IMR-90 (cell line): ENCODE measurements at regions not wholly inside any gene's neighbourhood (a gene's known extent, or its start where the extent isn't known, plus 50 kb on each side); places are given as distances from the start of the nearest gene placed in this dataset.

Source experiments
- ATAC-seq: fragments of 200-7000 bp; cut with Tn5 transposase; 2 replicates; pipeline ENCODE4 v1.9.1; 2020; ENCODE audit warnings: low read depth, mild to moderate bottlenecking, moderate library complexity
- BruUV-seq: library from RNA; stranded (reverse); fragments of 400-500 nt; replicated peaks from 2 replicates; lab custom pipeline; 2021; lab: Mats Ljungman, UMichigan
- CTCF ChIA-PET: fragments of 300-600 bp; formaldehyde crosslinking; extraction: SDS; loops from one replicate; lab custom pipeline; 2021; ENCODE audit warnings: antibody characterized with exemption; lab: Yijun Ruan, JAX
- POLR2A ChIA-PET: fragments of 300-600 bp; sonication (Branson Sonifier 250); formaldehyde crosslinking; loops from one replicate; lab custom pipeline; 2022; ENCODE audit warnings: antibody characterized with exemption; ENCODE audit not compliant: unreplicated experiment; lab: Charles Lee
- DNase-seq: peaks from one replicate; pipeline ENCODE4 v3.0.0; 2013
- H2AFZ ChIP-seq: replicated peaks from 2 replicates; pipeline ENCODE3; 2013; ENCODE audit warnings: low read length, mild to moderate bottlenecking; ENCODE audit not compliant: poor library complexity
- H2AK5ac ChIP-seq: 2 replicates; pipeline ENCODE4 v1.6.1; 2013; ENCODE audit warnings: low read depth, low read length, inconsistent platforms
- H2AK9ac ChIP-seq: replicated peaks from 2 replicates; pipeline ENCODE3; 2013; ENCODE audit warnings: mild to moderate bottlenecking, low read depth, low read length, moderate library complexity; ENCODE audit not compliant: poor library complexity
- H2BK120ac ChIP-seq: 2 replicates; pipeline ENCODE4 v1.6.1; 2013; ENCODE audit warnings: low read depth, low read length, inconsistent platforms
- H2BK15ac ChIP-seq: 3 replicates; pipeline ENCODE4 v1.6.1; 2013; ENCODE audit warnings: low read depth, low read length, inconsistent platforms
- H2BK20ac ChIP-seq: 2 replicates; pipeline ENCODE4 v1.6.1; 2013; ENCODE audit warnings: low read depth, mild to moderate bottlenecking, inconsistent platforms, low read length, moderate library complexity
- H2BK5ac ChIP-seq: 2 replicates; pipeline ENCODE4 v1.6.1; 2013; ENCODE audit warnings: mild to moderate bottlenecking, low read depth, low read length, inconsistent platforms; ENCODE audit not compliant: poor library complexity, severe bottlenecking
- H3K14ac ChIP-seq: replicated peaks from 2 replicates; pipeline ENCODE4 v1.6.1; 2013; ENCODE audit warnings: low read depth, low read length, inconsistent platforms
- H3K18ac ChIP-seq: 2 replicates; pipeline ENCODE4 v1.6.1; 2013; ENCODE audit warnings: low read depth, low read length, control low read depth
- H3K23ac ChIP-seq: 2 replicates; pipeline ENCODE4 v1.6.1; 2013; ENCODE audit warnings: low read depth, low read length, inconsistent platforms
- H3K27ac ChIP-seq: 2 replicates; pipeline ENCODE4 v1.5.1; 2013; ENCODE audit warnings: mild to moderate bottlenecking, control low read depth, low read length; ENCODE audit not compliant: insufficient read depth
- H3K27me3 ChIP-seq: 2 replicates; pipeline ENCODE4 v1.6.1; 2013; ENCODE audit warnings: low read length; ENCODE audit not compliant: control insufficient read depth, insufficient read depth
- H3K36me3 ChIP-seq: 2 replicates; pipeline ENCODE4 v1.6.1; 2013; ENCODE audit warnings: low read length, mixed read lengths; ENCODE audit not compliant: control insufficient read depth, insufficient read depth
- H3K4ac ChIP-seq: 2 replicates; pipeline ENCODE4 v1.6.1; 2013; ENCODE audit warnings: low read depth, low read length, inconsistent platforms
- H3K4me1 ChIP-seq: 2 replicates; pipeline ENCODE4 v1.6.1; 2013; ENCODE audit warnings: low read length, mixed read lengths; ENCODE audit not compliant: control insufficient read depth, insufficient read depth
- H3K4me2 ChIP-seq: 2 replicates; pipeline ENCODE4 v1.6.1; 2013; ENCODE audit warnings: low read depth, mild to moderate bottlenecking, control low read depth, low read length, moderate library complexity
- H3K4me3 ChIP-seq: 2 replicates; pipeline ENCODE4 v1.5.1; 2013; ENCODE audit warnings: low read depth, mild to moderate bottlenecking, control low read depth, low read length, moderate library complexity; ENCODE audit not compliant: insufficient read depth
- H3K56ac ChIP-seq: 2 replicates; pipeline ENCODE4 v1.6.1; 2013; ENCODE audit warnings: low read length, inconsistent platforms; ENCODE audit not compliant: insufficient read depth; ENCODE audit errors: extremely low read depth
- H3K79me1 ChIP-seq, 2 experiments: 2 replicates each; pipeline ENCODE4 v1.6.1; 2013; ENCODE audit warnings: low read length in 2 of 2, inconsistent platforms in 1 of 2, low read depth in 1 of 2
- H3K9ac ChIP-seq: 2 replicates; pipeline ENCODE4 v1.6.1; 2013; ENCODE audit warnings: low read depth, low read length, control low read depth
- H3K9me1 ChIP-seq: 2 replicates; pipeline ENCODE4 v1.6.1; 2013; ENCODE audit warnings: low read length, inconsistent platforms; ENCODE audit not compliant: insufficient read depth
- H3K9me3 ChIP-seq: 2 replicates; pipeline ENCODE4 v1.6.1; 2013; ENCODE audit warnings: low read length; ENCODE audit not compliant: control insufficient read depth, insufficient read depth
- H4K20me1 ChIP-seq: 2 replicates; pipeline ENCODE4 v1.6.1; 2013; ENCODE audit warnings: low read length, inconsistent platforms; ENCODE audit not compliant: insufficient read depth
- H4K5ac ChIP-seq: 2 replicates; pipeline ENCODE4 v1.6.1; 2013; ENCODE audit warnings: mild to moderate bottlenecking, low read depth, low read length, control low read depth
- H4K8ac ChIP-seq, 2 experiments: 2 replicates each; pipeline ENCODE4 v1.6.1; 2013; ENCODE audit warnings: low read depth in 2 of 2, low read length in 2 of 2, control low read depth in 1 of 2, inconsistent platforms in 1 of 2
- H4K91ac ChIP-seq: 2 replicates; pipeline ENCODE4 v1.6.1; 2013; ENCODE audit warnings: low read depth, low read length, inconsistent platforms; ENCODE audit not compliant: insufficient read depth
- BHLHE40 ChIP-seq: fragments of 150-350 bp; IDR thresholded peaks from 2 replicates; pipeline ENCODE4 v1.6.1; 2016; ENCODE audit warnings: mild to moderate bottlenecking, low read depth, low read length
- CEBPB ChIP-seq: IDR thresholded peaks from 2 replicates; pipeline ENCODE4 v1.6.1; 2012; ENCODE audit warnings: low read depth, low read length, improper control_type of control experiment
- CHD1 ChIP-seq: IDR thresholded peaks from 2 replicates; pipeline ENCODE4 v1.6.1; 2012; ENCODE audit warnings: low read depth, low read length, improper control_type of control experiment
- ELK1 ChIP-seq: fragments of 150-350 bp; IDR thresholded peaks from 2 replicates; pipeline ENCODE4 v1.6.1; 2016; ENCODE audit warnings: low read depth, mild to moderate bottlenecking, low read length, moderate library complexity, borderline replicate concordance
- FOS ChIP-seq: fragments of 150-350 bp; IDR thresholded peaks from 2 replicates; pipeline ENCODE4 v1.6.1; 2016; ENCODE audit warnings: low read depth, low read length
- MAFK ChIP-seq: IDR thresholded peaks from 2 replicates; pipeline ENCODE4 v1.6.1; 2012; ENCODE audit warnings: low read depth, low read length, improper control_type of control experiment
- MAZ ChIP-seq: IDR thresholded peaks from 2 replicates; pipeline ENCODE4 v1.6.1; 2012; ENCODE audit warnings: low read depth, mild to moderate bottlenecking, low read length, improper control_type of control experiment, moderate library complexity, borderline replicate concordance
- MXI1 ChIP-seq: IDR thresholded peaks from 2 replicates; pipeline ENCODE4 v1.6.1; 2012; ENCODE audit warnings: low read depth, mild to moderate bottlenecking, low read length, moderate library complexity, borderline replicate concordance
- NFE2L2 ChIP-seq: fragments of 150-350 bp; IDR thresholded peaks from 2 replicates; pipeline ENCODE4 v1.6.1; 2016; ENCODE audit warnings: low read depth, mild to moderate bottlenecking, low read length
- POLR2A ChIP-seq: IDR thresholded peaks from 2 replicates; pipeline ENCODE4 v1.6.1; 2012; ENCODE audit warnings: mild to moderate bottlenecking, low read depth, low read length
- RAD21 ChIP-seq: IDR thresholded peaks from 2 replicates; pipeline ENCODE4 v1.6.1; 2012; ENCODE audit warnings: low read length, improper control_type of control experiment
- RCOR1 ChIP-seq: IDR thresholded peaks from 2 replicates; pipeline ENCODE4 v1.6.1; 2012; ENCODE audit warnings: mild to moderate bottlenecking, low read length, improper control_type of control experiment; ENCODE audit not compliant: insufficient replicate concordance
- RFX5 ChIP-seq: IDR thresholded peaks from 2 replicates; pipeline ENCODE4 v1.8.0; 2012; ENCODE audit warnings: low read depth, mild to moderate bottlenecking, low read length, moderate library complexity
- SMC3 ChIP-seq: fragments of 150-350 bp; IDR thresholded peaks from 2 replicates; pipeline ENCODE4 v1.6.1; 2016; ENCODE audit warnings: low read depth, mild to moderate bottlenecking, antibody characterized with exemption, low read length, moderate library complexity
- USF2 ChIP-seq: fragments of 150-350 bp; IDR thresholded peaks from 2 replicates; pipeline ENCODE4 v1.6.1; 2017; ENCODE audit warnings: mild to moderate bottlenecking, antibody characterized with exemption, low read length, low read depth
- WGBS, 2 experiments: methylation state at CpG; one replicate each; pipeline versions ENCODE4 v1.1.5 to v1.1.7; 2013; ENCODE audit warnings: missing lambda C conversion rate in 2 of 2; ENCODE audit not compliant: insufficient read length in 1 of 2; ENCODE audit errors: extremely low coverage in 2 of 2; 5-methylcytosine and 5-hydroxymethylcytosine counted together
- dilution Hi-C: fragments of 300-500 bp; cut with HindIII; formaldehyde crosslinking; loops from one replicate; pipeline ENCODE4 v1.14.3; 2018; ENCODE audit warnings: low sequenced_read_pairs; ENCODE audit not compliant: unreplicated experiment
- in situ Hi-C: fragments of 300-500 bp; cut with MboI; formaldehyde crosslinking; loops from 3 replicates; pipeline ENCODE4 v1.14.3; 2019; ENCODE audit warnings: low sequenced_read_pairs, inconsistent platforms, mixed read lengths
- intact Hi-C: fragments of 100-400 bp; cut with micrococcal nuclease; formaldehyde crosslinking; loops from 2 replicates; pipeline ENCODE4 v1.10.0; 2022
- TF ChIP-seq, protein P1 (sequence below): conservative IDR thresholded peaks from 2 replicates; pipeline ENCODE4 v1.5.1; 2012; ENCODE audit warnings: mild to moderate bottlenecking, low read depth, low read length, improper control_type of control experiment

DNA sequence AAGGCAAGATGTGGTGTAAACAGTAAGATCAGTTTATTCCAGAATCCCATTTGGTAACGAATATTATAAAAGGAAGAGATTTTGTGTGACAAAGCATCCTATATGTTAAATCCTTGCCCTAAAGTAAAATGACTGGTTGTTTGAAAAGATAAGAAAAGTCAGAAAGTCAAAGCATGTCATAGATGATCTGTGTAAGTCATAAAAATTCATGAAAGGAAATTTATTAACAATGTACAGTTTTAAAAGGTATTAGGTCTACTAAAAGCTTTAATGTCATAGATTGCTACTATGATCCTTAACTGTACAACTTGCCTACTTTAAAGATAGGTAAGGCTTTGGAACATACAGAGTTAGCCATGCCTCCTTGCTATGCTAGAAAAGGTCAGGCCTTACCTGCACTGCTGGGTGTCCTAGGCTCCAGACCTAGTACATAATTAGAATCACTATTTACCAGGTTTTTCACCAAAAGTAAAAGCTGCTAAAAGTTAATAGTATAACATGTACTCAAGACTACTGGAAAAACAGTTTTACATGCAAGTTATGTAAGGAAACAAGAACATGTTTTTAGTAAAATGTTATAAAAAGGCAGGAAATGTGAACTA lies 1090.1 kb upstream of the ADGRB3 start:
- H3K4me2 ChIP-seq: no peak overlapping the region
- no peak for ATAC-seq
- H2BK20ac ChIP-seq: no peak overlapping the region
- H3K4me1 ChIP-seq: no peaks in the 10 kb centered on the region
- CTCF ChIA-PET: no interaction called here
- no peak overlapping the region for H2AK9ac ChIP-seq
- no peak overlapping the region for H3K14ac ChIP-seq
- H4K5ac ChIP-seq: no peak overlapping the region
- no peak overlapping the region for H2AK5ac ChIP-seq
- H3K27ac ChIP-seq: no peak overlapping the region
- in situ Hi-C loops: no loop called here
- H4K20me1 ChIP-seq: no peaks in the 10 kb centered on the region
- no peak overlapping the region for H3K4me3 ChIP-seq
- intact Hi-C loops: no loop called here
- H3K36me3 ChIP-seq: no peaks in the 10 kb centered on the region
- peaks cover 6% of the 10 kb centered on the region; the same call in 1 of the 2 replicates for H3K9me3 ChIP-seq
- no peak overlapping the region for H2BK15ac ChIP-seq
- WGBS, 2 experiments: no CpG with 5 or more reads among the region's 1 CpG
- no peak overlapping the region for H2BK5ac ChIP-seq
- no TSS peak for BruUV-seq
- H4K91ac ChIP-seq: no peak overlapping the region
- TF ChIP-seq FOS (no peak), RCOR1 (no peak), MAFK (no peak), RAD21 (no peak), CEBPB (no peak), MAZ (no peak), CHD1 (no peak), RFX5 (no peak), ELK1 (no peak), SMC3 (no peak), POLR2A (no peak), NFE2L2 (no peak), MXI1 (no peak), BHLHE40 (no peak), USF2 (no peak)
- TF ChIP-seq, protein P1, sequence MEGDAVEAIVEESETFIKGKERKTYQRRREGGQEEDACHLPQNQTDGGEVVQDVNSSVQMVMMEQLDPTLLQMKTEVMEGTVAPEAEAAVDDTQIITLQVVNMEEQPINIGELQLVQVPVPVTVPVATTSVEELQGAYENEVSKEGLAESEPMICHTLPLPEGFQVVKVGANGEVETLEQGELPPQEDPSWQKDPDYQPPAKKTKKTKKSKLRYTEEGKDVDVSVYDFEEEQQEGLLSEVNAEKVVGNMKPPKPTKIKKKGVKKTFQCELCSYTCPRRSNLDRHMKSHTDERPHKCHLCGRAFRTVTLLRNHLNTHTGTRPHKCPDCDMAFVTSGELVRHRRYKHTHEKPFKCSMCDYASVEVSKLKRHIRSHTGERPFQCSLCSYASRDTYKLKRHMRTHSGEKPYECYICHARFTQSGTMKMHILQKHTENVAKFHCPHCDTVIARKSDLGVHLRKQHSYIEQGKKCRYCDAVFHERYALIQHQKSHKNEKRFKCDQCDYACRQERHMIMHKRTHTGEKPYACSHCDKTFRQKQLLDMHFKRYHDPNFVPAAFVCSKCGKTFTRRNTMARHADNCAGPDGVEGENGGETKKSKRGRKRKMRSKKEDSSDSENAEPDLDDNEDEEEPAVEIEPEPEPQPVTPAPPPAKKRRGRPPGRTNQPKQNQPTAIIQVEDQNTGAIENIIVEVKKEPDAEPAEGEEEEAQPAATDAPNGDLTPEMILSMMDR: no peak
- H3K9ac ChIP-seq: no peak overlapping the region
- dilution Hi-C loops: no loop called here
- no peaks in the 10 kb centered on the region for H3K27me3 ChIP-seq
- no peaks in the 10 kb centered on the region for H3K79me1 ChIP-seq
- H3K18ac ChIP-seq: no peak overlapping the region
- H2BK120ac ChIP-seq: no peak overlapping the region
- H3K9me1 ChIP-seq: no peaks in the 10 kb centered on the region
- H3K4ac ChIP-seq: no peak overlapping the region
- H4K8ac ChIP-seq: no peak overlapping the region
- no peak overlapping the region for H3K23ac ChIP-seq
- no peak for DNase-seq
- POLR2A ChIA-PET: no interaction called here
- H3K56ac ChIP-seq: no peak overlapping the region
- no peak overlapping the region for H2AFZ ChIP-seq
